H1 (cell line): ENCODE measurements at regions not wholly inside any gene's neighbourhood (a gene's known extent, or its start where the extent isn't known, plus 50 kb on each side); places are given as distances from the start of the nearest gene placed in this dataset.

Experiments
- CTCF ChIA-PET: fragments of 300-600 bp; sonication (Branson Sonifier 250); formaldehyde crosslinking; loops from one replicate; lab custom pipeline; 2021; ENCODE audit not compliant: partially characterized antibody; lab: Charles Lee
- POLR2A ChIA-PET: fragments of 300-600 bp; sonication (Branson Sonifier 250); formaldehyde crosslinking; loops from one replicate; lab custom pipeline; 2021; ENCODE audit warnings: inconsistent platforms; ENCODE audit not compliant: partially characterized antibody; lab: Charles Lee
- DNase-seq, 2 experiments: peaks; one replicate each; pipeline versions ENCODE4 v3.0.0 to v3.0.0-alpha.2; 2010 to 2022; ENCODE audit warnings: low spot score in 2 of 2, low read depth in 1 of 2, mixed read lengths in 1 of 2
- FAIRE-seq: peaks from 2 replicates; lab custom pipeline; 2011; peaks lifted over from hg19 to GRCh38; lab: Jason Lieb, UNC
- H2AFZ ChIP-seq: 2 replicates; pipeline ENCODE4 v1.8.1; 2012; ENCODE audit warnings: low read length, inconsistent platforms
- H2AK5ac ChIP-seq: 2 replicates; pipeline ENCODE4 v1.6.1; 2013; ENCODE audit warnings: low read depth, low read length
- H2BK120ac ChIP-seq: replicated peaks from 2 replicates; pipeline ENCODE3; 2013; ENCODE audit warnings: low read depth, low read length, inconsistent platforms
- H2BK12ac ChIP-seq: 2 replicates; pipeline ENCODE4 v1.6.1; 2013; ENCODE audit warnings: low read depth, low read length
- H2BK15ac ChIP-seq: 2 replicates; pipeline ENCODE4 v1.6.1; 2013; ENCODE audit warnings: low read length
- H2BK20ac ChIP-seq: 2 replicates; pipeline ENCODE4 v1.6.1; 2013; ENCODE audit warnings: low read length
- H2BK5ac ChIP-seq: 2 replicates; pipeline ENCODE4 v1.6.1; 2013; ENCODE audit warnings: low read depth, low read length
- H3K14ac ChIP-seq: 2 replicates; pipeline ENCODE4 v1.6.1; 2013; ENCODE audit warnings: inconsistent platforms; ENCODE audit not compliant: insufficient read length
- H3K18ac ChIP-seq: 2 replicates; pipeline ENCODE4 v1.6.1; 2013; ENCODE audit warnings: low read length; ENCODE audit errors: extremely low read depth
- H3K23ac ChIP-seq: 2 replicates; pipeline ENCODE4 v1.6.1; 2013; ENCODE audit warnings: inconsistent platforms; ENCODE audit not compliant: insufficient read length
- H3K23me2 ChIP-seq: 2 replicates; pipeline ENCODE4 v1.6.1; 2013; ENCODE audit warnings: low read depth, low read length
- H3K27ac ChIP-seq: 2 replicates; pipeline ENCODE4 v1.6.1; 2011; ENCODE audit warnings: low read depth, low read length, inconsistent platforms
- H3K27me3 ChIP-seq, 4 experiments: replicated peaks in 1 of 4; 1 replicate in 1 of 4; 2 replicates in 3 of 4; pipeline versions ENCODE4 v1.6.1 to v1.8.1; 2011 to 2013; ENCODE audit warnings: low read length in 3 of 4, mild to moderate bottlenecking in 3 of 4, inconsistent platforms in 2 of 4, mixed read lengths in 2 of 4, moderate library complexity in 1 of 4; ENCODE audit not compliant: control insufficient read depth in 3 of 4, insufficient read depth in 3 of 4; ENCODE audit errors: extremely low read depth in 1 of 4
- H3K36me3 ChIP-seq, 4 experiments: 2 replicates each; pipeline versions ENCODE4 v1.6.1 to v1.8.1; 2011 to 2013; ENCODE audit warnings: mild to moderate bottlenecking in 4 of 4, low read length in 3 of 4, moderate library complexity in 2 of 4, control low read depth in 1 of 4, inconsistent platforms in 1 of 4; ENCODE audit not compliant: insufficient read depth in 4 of 4, control insufficient read depth in 2 of 4
- H3K4ac ChIP-seq: replicated peaks from 2 replicates; pipeline ENCODE3; 2013; ENCODE audit warnings: low read length, low read depth, mixed read lengths, inconsistent platforms; ENCODE audit not compliant: insufficient read length
- H3K4me1 ChIP-seq, 4 experiments: replicated peaks in 1 of 4; 1 replicate in 1 of 4; 2 replicates in 3 of 4; pipeline versions ENCODE4 v1.6.1 to v1.8.1; 2011 to 2013; ENCODE audit warnings: low read length in 3 of 4, inconsistent platforms in 2 of 4, mixed read lengths in 1 of 4; ENCODE audit not compliant: insufficient read depth in 4 of 4, control insufficient read depth in 3 of 4
- H3K4me2 ChIP-seq, 2 experiments: 2 replicates each; pipeline versions ENCODE4 v1.6.1 to v1.8.1; 2011 to 2013; ENCODE audit warnings: low read depth in 2 of 2, low read length in 2 of 2, control low read depth in 1 of 2, inconsistent platforms in 1 of 2, mild to moderate bottlenecking in 1 of 2; ENCODE audit not compliant: insufficient read depth in 1 of 2
- H3K4me3 ChIP-seq, 4 experiments: fragments of 200-600, 300-600 bp in 1 of 4; sonication (generic), shearing (Covaris generic), sonication (Bioruptor Twin) in 1 of 4; 2 replicates each; pipeline versions ENCODE4 v1.5.1 to v1.8.1; 2011 to 2016; ENCODE audit warnings: low read length in 4 of 4, low read depth in 3 of 4, control low read depth in 2 of 4, inconsistent platforms in 2 of 4, mild to moderate bottlenecking in 2 of 4, mixed read lengths in 1 of 4, moderate library complexity in 1 of 4; ENCODE audit not compliant: insufficient read depth in 2 of 4; ENCODE audit errors: extremely low read depth in 1 of 4
- H3K56ac ChIP-seq: replicated peaks from 2 replicates; pipeline ENCODE3; 2013; ENCODE audit warnings: low read depth, mild to moderate bottlenecking, mixed read lengths, low read length, inconsistent platforms; ENCODE audit not compliant: insufficient read length
- H3K79me1 ChIP-seq: 2 replicates; pipeline ENCODE4 v1.6.1; 2013; ENCODE audit warnings: low read depth, low read length, control low read depth
- H3K79me2 ChIP-seq, 2 experiments: 2 replicates each; pipeline versions ENCODE4 v1.6.1 to v1.8.1; 2012 to 2013; ENCODE audit warnings: low read length in 2 of 2, mild to moderate bottlenecking in 2 of 2, inconsistent platforms in 1 of 2; ENCODE audit not compliant: insufficient read depth in 2 of 2, control insufficient read depth in 1 of 2
- H3K9ac ChIP-seq, 4 experiments: replicated peaks in 1 of 4; 1 replicate in 1 of 4; 2 replicates in 3 of 4; pipeline versions ENCODE4 v1.6.1 to v1.8.1; 2011 to 2013; ENCODE audit warnings: low read depth in 3 of 4, low read length in 3 of 4, control low read depth in 2 of 4, mild to moderate bottlenecking in 2 of 4, moderate library complexity in 2 of 4, inconsistent platforms in 1 of 4; ENCODE audit errors: extremely low read depth in 1 of 4
- H3K9me3 ChIP-seq, 2 experiments: 2 replicates each; pipeline versions ENCODE4 v1.6.1 to v1.8.1; 2012 to 2013; ENCODE audit warnings: mild to moderate bottlenecking in 2 of 2, moderate library complexity in 2 of 2, control low read depth in 1 of 2, inconsistent platforms in 1 of 2, low read depth in 1 of 2, low read length in 1 of 2, mixed read lengths in 1 of 2; ENCODE audit not compliant: insufficient read depth in 2 of 2
- H4K20me1 ChIP-seq, 2 experiments: replicated peaks in 1 of 2; 2 replicates each; pipeline versions ENCODE3 to v1.8.1; 2011 to 2013; ENCODE audit warnings: inconsistent platforms in 2 of 2, low read length in 2 of 2, mild to moderate bottlenecking in 1 of 2; ENCODE audit not compliant: insufficient read depth in 2 of 2, control insufficient read depth in 1 of 2
- H4K5ac ChIP-seq: 2 replicates; pipeline ENCODE4 v1.6.1; 2013; ENCODE audit warnings: low read length, low read depth, mixed read lengths, inconsistent platforms; ENCODE audit not compliant: insufficient read length
- H4K8ac ChIP-seq: 2 replicates; pipeline ENCODE4 v1.8.0; 2013; ENCODE audit warnings: mild to moderate bottlenecking, moderate library complexity, low read length, inconsistent platforms; ENCODE audit not compliant: insufficient read depth; ENCODE audit errors: extremely low read depth
- H4K91ac ChIP-seq: replicated peaks from 2 replicates; pipeline ENCODE3; 2013; ENCODE audit warnings: low read length, mixed read lengths, inconsistent platforms; ENCODE audit not compliant: insufficient read length
- ASH2L ChIP-seq: fragments of 200-600, 300-600 bp; sonication (generic); IDR thresholded peaks from one replicate; pipeline ENCODE4 v1.7.1; 2017; ENCODE audit warnings: low read length
- E2F6 ChIP-seq: IDR thresholded peaks from 2 replicates; pipeline ENCODE4 v1.6.1; 2012; ENCODE audit warnings: inconsistent platforms
- EGR1 ChIP-seq: IDR thresholded peaks from 2 replicates; pipeline ENCODE4 v1.6.1; 2011; ENCODE audit warnings: low read depth, low read length, borderline replicate concordance
- EZH2 ChIP-seq: fragments of 200-600 bp; sonication (generic); IDR thresholded peaks from 2 replicates; pipeline ENCODE4 v1.7.1; 2012; ENCODE audit warnings: low read depth, mild to moderate bottlenecking, moderate library complexity, low read length, inconsistent platforms; ENCODE audit not compliant: severe bottlenecking
- NANOG ChIP-seq: IDR thresholded peaks from 2 replicates; pipeline ENCODE4 v1.6.1; 2011; ENCODE audit warnings: low read length, low read depth, mild to moderate bottlenecking, inconsistent platforms; ENCODE audit not compliant: insufficient read depth, poor library complexity, severe bottlenecking
- POU5F1 ChIP-seq: IDR thresholded peaks from 2 replicates; pipeline ENCODE4 v1.6.1; 2011; ENCODE audit warnings: low read depth, mild to moderate bottlenecking, low read length, moderate library complexity
- RFX5 ChIP-seq: IDR thresholded peaks from 2 replicates; pipeline ENCODE4 v1.6.1; 2011; ENCODE audit warnings: low read depth, low read length, improper control_type of control experiment, borderline replicate concordance
- RXRA ChIP-seq: IDR thresholded peaks from 2 replicates; pipeline ENCODE4 v1.6.1; 2011; ENCODE audit warnings: low read depth, mild to moderate bottlenecking, low read length, moderate library complexity; ENCODE audit not compliant: insufficient read depth
- SIN3A ChIP-seq, 2 experiments: IDR thresholded peaks in 1 of 2; conservative IDR thresholded peaks in 1 of 2; 2 replicates each; pipeline ENCODE4 v1.6.1; 2011 to 2012; ENCODE audit warnings: low read length in 2 of 2, improper control_type of control experiment in 1 of 2, low read depth in 1 of 2, mild to moderate bottlenecking in 1 of 2
- SUZ12 ChIP-seq: fragments of 200-600 bp; sonication (generic); IDR thresholded peaks from 2 replicates; pipeline ENCODE4 v1.6.1; 2012; ENCODE audit warnings: mild to moderate bottlenecking, inconsistent platforms, low read length, moderate library complexity, mixed read lengths
- TBP ChIP-seq: IDR thresholded peaks from 2 replicates; pipeline ENCODE4 v1.6.1; 2011; ENCODE audit warnings: low read depth, low read length, improper control_type of control experiment
- WGBS, 2 experiments: shearing (Covaris generic) in 1 of 2; methylation state at CpG; one replicate each; pipeline versions ENCODE4 v1.1.6 to v1.1.7; 2013 to 2015; ENCODE audit warnings: low lambda C conversion rate in 2 of 2, mixed read lengths in 2 of 2, inconsistent platforms in 1 of 2, low coverage in 1 of 2, missing lambda C conversion rate in 1 of 2; ENCODE audit not compliant: insufficient replicate concordance in 2 of 2, insufficient coverage in 1 of 2, insufficient read length in 1 of 2; ENCODE audit errors: extremely low coverage in 1 of 2, missing lambda C conversion rate in 1 of 2; 5-methylcytosine and 5-hydroxymethylcytosine counted together

- Histone ChIP-seq H3K14ac (no peak overlapping the region), H2BK20ac (no peak overlapping the region), H3K27ac (no peak overlapping the region), H2AFZ (no peak overlapping the region), H4K91ac (no peak overlapping the region), H2BK12ac (no peak overlapping the region), H4K5ac (no peak overlapping the region), H3K9me3 (peaks cover 0 to 3% of the 10 kb centered on the region in 2 experiments; a peak in 1 of 4 replicates), H3K23me2 (no peaks in the 10 kb centered on the region), H4K8ac (no peak overlapping the region), H3K4me2 (no peak overlapping the region), H3K79me2 (no peaks in the 10 kb centered on the region), H3K4me1 (no peaks in the 10 kb centered on the region), H4K20me1 (no peaks in the 10 kb centered on the region), H3K23ac (no peak overlapping the region), H3K9ac (no peak overlapping the region), H2BK120ac (no peak overlapping the region), H2AK5ac (no peak overlapping the region), H3K27me3 (no peaks in the 10 kb centered on the region), H2BK15ac (no peak overlapping the region), H3K36me3 (no peaks in the 10 kb centered on the region), H3K56ac (no peak overlapping the region), H3K4ac (no peak overlapping the region), H3K79me1 (no peaks in the 10 kb centered on the region), H2BK5ac (no peak overlapping the region), H3K18ac (no peak overlapping the region), H3K4me3 (no peak overlapping the region)
- 94% methylated on average over 3 of the region's 3 CpGs; no CpG with 5 or more reads in 1 of the 2 experiments for WGBS, 2 experiments
- FAIRE-seq (no peak), DNase-seq (no peak)
- POLR2A ChIA-PET = no interaction called here
- CTCF ChIA-PET = interaction anchor here (1.1 kb wide), 1 partner anchor 167 kb away, joined by 3 read pairs; no protein-coding TSS in a partner anchor
- TF ChIP-seq E2F6 (no peak), EGR1 (no peak), TBP (no peak), EZH2 (no peak), SUZ12 (no peak), RFX5 (no peak), POU5F1 (no peak), SIN3A (conservative IDR thresholded peaks at IDR 0.05 in 1 of 2, IDR thresholded peaks at IDR 0.05 in 1 of 2; ENCODE audit: low read depth in 1 of 2, low read length in 2 of 2) (no peak), ASH2L (no peak), NANOG (no peak), RXRA (no peak)
These were observed 329.1 kb downstream of the SATB2 start for GRCh38 chr2:199128476-199129229.
